MM.1S (cell line): ENCODE measurements at regions not wholly inside any gene's neighbourhood (a gene's known extent, or its start where the extent isn't known, plus 50 kb on each side); places are given as distances from the start of the nearest gene placed in this dataset.

Experiments
- EZH2 ChIP-seq: fragments of 300-600 bp; sonication (generic); optimal IDR thresholded peaks from 2 replicates; pipeline ENCODE3; 2017; ENCODE audit warnings: low read depth, mild to moderate bottlenecking, antibody characterized with exemption, low read length, mixed read lengths
- EZH2phosphoT487 ChIP-seq: fragments of 300-600 bp; sonication (generic); IDR thresholded peaks from 2 replicates; pipeline ENCODE4 v1.6.1; 2018; ENCODE audit warnings: antibody characterized with exemption, low read length
- TF ChIP-seq, protein P1 (sequence below): fragments of 300-600 bp; sonication (generic); IDR thresholded peaks from 2 replicates; pipeline ENCODE4 v1.5.1; 2016; ENCODE audit warnings: antibody characterized with exemption, low read length, mixed read lengths

DNA sequence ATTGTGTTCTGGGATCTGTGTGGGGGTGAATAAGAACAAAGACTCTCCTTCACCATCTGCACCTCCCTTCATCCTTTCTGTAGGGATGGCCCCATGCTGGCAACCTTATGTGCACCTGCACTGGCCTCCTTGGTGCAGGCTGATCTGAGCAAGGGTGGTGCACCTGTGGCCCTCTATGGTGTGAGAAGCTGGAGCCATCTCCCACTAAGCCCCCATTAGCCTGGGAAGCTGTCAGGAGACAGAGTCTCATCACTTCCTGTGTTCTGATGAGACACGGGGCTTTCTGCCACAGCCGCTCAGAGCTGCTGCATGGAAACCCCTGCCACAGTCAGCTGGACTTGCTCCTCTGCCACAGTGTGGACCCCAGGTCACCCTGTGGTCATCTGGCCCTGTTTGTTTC, 565.3 kb upstream of the SALL3 start:
- TF ChIP-seq, protein P1, sequence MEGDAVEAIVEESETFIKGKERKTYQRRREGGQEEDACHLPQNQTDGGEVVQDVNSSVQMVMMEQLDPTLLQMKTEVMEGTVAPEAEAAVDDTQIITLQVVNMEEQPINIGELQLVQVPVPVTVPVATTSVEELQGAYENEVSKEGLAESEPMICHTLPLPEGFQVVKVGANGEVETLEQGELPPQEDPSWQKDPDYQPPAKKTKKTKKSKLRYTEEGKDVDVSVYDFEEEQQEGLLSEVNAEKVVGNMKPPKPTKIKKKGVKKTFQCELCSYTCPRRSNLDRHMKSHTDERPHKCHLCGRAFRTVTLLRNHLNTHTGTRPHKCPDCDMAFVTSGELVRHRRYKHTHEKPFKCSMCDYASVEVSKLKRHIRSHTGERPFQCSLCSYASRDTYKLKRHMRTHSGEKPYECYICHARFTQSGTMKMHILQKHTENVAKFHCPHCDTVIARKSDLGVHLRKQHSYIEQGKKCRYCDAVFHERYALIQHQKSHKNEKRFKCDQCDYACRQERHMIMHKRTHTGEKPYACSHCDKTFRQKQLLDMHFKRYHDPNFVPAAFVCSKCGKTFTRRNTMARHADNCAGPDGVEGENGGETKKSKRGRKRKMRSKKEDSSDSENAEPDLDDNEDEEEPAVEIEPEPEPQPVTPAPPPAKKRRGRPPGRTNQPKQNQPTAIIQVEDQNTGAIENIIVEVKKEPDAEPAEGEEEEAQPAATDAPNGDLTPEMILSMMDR: no peak
- TF ChIP-seq EZH2 (no peak), EZH2phosphoT487 (no peak)
